Renal cortex interstitium (tissue), 11 donors: ENCODE measurements at regions not wholly inside any gene's neighbourhood (a gene's known extent, or its start where the extent isn't known, plus 50 kb on each side); places are given as distances from the start of the nearest gene placed in this dataset.

ENCODE experiments used
- DNase-seq, 11 donors: peaks; one replicate each; pipeline ENCODE4 v3.0.0-alpha.2; 2013; ENCODE audit warnings: low read depth in 9 of 11, low spot score in 4 of 11; ENCODE audit errors: extremely low read depth in 1 of 11

GRCh38 chr2:239465017-239466001 lies 64.5 kb upstream of the HDAC4 start:
- DNase-seq: no peak

DNA sequence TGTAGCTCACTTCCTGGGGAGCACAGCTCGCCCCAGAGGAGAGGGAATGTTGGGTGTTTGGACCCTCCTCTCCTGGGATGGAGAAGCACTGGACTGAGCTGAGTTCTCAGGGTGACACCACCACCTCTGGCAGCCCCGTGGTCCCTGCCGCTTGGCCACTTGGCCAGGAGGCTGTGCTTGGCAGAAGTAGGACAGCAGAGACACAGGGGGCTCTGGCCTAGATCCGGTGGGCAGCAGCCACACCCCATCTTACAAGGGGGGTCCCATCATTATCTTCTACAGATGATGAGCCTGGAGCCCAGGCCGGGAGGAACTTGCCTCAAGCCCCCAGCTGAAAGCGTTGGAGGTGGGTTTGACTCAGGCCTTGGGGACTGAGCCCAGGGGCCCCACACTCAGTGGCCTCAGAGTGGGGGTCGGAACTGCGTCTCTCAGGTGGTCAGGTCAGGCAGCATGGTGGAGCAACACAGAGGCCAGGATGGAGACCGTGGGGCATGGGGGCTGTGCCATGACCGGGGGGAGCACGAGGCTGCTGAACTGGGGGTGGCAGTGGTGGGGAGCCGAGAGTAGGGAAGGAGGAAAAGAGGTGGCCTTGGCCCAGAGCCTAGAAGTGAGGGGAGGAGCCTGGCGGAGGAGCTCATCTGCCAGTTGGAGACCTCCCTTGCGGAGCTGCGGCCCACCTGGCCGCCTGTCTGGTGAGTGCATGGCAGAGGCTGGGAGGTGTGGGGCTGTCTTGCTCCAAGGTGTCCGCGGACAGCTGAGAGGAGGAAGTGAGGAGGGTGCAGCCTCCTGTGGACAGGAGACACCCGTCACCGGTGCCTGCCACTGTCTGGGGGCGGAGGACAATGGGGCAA lies 63.6 kb upstream of the HDAC4 start:
- DNase-seq: no peak

DNA sequence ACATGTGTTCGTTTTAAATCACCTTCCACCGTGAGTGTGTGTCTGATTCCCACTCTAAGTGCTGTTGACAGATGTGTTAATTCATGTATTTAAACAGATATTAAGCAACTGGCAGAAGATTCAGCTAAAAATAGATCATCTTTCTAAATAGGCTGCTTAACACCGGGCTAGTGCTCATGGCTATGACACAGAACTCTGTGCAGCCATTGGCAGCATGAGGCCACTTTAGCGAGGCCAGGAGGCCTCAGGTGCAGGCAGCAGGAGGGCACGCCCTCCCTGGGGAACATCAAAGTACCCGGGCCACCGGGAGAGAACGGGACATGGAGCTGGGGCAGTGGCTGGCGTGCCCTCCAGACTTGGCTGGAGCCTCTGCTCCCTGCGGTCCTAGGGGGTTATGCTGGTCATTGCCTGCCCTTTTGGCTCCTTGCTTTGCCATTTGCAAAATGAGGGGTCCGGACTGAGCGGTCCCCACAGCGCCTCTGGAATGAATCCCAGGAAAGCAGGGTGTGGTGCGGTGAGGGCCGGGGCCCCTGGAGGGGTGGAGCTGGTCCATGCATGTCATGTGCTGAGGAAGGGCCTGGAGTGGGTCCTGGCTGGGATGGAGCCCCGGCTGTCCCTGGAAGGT lies 62.8 kb upstream of the HDAC4 start:
- no peak for DNase-seq

- DNase-seq: no peak
These were observed 62.1 kb upstream of the HDAC4 start for GRCh38 chr2:239462671-239463506.

DNA sequence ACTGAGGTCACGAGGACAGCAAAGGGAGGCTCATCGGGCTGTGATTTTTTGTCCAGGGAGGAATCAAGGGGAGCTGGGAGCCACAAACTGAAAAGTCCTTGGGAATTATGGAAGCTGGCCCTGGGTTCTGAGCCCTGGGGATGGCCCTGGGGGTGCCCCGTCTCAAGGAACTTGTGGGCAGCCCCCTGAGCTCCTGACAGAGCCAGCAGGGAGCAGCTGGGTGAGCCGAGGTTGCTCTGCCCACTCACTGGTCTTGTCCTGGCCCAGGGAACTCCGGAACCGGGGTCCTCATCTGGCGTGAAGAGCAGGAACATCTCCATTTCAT lies 61.3 kb upstream of the HDAC4 start:
- DNase-seq: no peak

DNA sequence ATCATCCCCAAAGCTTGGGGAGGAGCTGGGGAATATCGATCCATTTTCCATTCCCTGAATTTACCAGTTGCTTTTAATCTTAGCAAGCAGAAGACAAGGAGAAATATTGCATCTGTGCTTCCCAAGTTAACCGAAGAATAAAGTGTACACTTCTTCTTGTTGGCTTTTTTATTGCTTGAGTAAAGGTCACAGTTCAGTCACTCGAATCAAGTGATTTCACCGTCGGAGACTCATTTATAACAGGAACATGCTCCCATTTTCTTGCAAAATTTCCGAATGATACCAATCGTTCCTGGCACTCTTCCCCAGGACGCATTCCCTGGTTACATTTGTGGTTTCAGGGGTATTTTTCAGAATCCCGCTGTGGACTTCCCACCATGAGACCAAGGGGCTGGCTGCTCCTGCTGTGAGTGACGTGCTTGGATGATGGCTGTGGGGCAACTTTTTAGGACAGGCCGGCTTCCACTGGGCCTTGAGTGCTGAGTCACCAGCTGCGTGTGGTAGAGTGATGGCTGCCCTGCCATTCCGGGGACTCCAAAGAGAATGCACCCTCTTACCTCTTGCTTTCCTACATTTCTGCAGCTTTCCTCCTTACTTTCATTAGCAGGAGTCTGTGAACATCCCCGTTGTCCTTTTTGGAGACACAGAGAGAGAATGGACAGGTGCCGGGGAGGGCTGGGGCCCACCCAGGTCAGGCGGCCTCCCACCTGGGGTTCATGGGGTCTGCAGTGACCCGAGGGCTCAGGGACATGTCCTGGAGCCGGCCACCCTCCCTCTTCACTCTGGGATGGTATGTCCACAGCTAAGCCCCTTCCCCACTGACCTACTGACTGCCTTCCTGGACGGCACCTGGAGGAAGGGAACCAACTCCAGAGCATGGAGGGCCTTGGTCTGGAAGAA lies 60.7 kb upstream of the HDAC4 start:
- no peak for DNase-seq

DNA sequence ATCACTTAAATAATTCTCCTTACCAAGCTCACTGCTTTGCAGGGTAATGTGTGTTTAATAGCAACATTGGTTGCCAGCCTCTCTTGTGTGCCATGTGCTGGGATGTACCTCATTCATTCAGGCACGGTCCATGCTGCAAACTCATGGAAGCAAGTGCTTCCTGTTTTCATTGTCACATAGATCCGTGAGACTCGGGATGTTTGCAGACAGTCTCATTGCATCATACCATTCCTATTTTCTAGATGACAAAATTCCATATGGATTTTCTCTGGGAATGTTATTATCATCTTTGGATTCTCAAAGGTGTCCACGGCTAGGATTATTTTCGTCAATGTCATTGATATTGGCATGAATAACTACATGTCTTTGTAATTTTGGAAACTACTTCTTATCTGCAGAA lies 60.0 kb upstream of the HDAC4 start:
- no peak for DNase-seq

GRCh38 chr2:239459606-239460005 lies 58.8 kb upstream of the HDAC4 start:
- no peak for DNase-seq

DNA sequence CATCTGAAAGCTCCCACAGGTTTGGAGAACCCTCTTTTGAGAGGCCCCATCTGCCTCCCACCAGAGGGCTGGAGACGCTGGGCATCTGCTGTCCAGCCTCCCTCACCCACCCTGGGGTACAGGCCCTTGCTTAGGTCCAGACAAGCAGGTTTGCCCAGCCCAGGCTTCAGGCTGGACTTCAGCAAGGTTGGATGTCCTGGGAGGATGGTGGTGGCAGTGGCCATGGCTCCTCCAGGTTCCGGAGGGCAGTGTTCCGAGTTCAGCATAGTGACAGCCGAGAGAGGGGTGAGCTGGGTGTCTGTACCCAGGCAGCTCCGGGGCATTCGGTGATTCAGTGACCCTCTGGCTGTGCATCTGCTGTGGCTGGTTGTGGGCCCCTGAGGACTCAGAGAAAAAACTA lies 58.2 kb upstream of the HDAC4 start:
- DNase-seq: no peak

- peak in 3 of 11 donors; percentile 44 to 53 (median 46) for DNase-seq
These were observed 57.0 kb upstream of the HDAC4 start for GRCh38 chr2:239457586-239458445.

DNA sequence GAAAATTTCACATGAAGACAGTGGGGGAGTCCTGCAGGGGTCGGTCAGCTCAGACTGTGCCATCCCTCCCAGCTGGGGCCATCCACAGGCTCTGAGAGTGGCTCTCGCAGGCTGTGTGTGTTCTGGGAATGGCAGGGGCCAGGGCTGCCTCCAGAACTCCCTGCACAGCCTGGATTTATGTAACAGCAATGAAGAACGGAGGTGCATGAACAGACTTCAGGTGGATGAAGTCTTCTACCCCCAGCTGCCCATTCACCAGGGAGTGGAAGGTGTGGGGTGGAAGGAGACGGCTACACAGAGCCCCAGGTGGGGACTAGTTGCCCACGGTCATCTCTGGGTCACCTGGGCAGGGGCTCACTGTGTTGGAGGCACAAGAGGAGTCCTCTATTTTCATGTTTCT lies 56.1 kb upstream of the HDAC4 start:
- no peak for DNase-seq

GRCh38 chr2:239455436-239456203 lies 54.8 kb upstream of the HDAC4 start:
- no peak for DNase-seq

GRCh38 chr2:239454507-239454906 lies 53.7 kb upstream of the HDAC4 start:
- DNase-seq: no peak
